HepG2 (cell line): ENCODE measurements at regions not wholly inside any gene's neighbourhood (a gene's known extent, or its start where the extent isn't known, plus 50 kb on each side); places are given as distances from the start of the nearest gene placed in this dataset.

Experiments used
- ATAC-seq: fragments of 200-7000 bp; cut with Tn5 transposase; 3 replicates; pipeline ENCODE4 v1.9.1; 2020; ENCODE audit warnings: mild to moderate bottlenecking, moderate library complexity
- BruUV-seq: library from RNA; stranded (reverse); fragments of 400-500 nt; replicated peaks from 2 replicates; lab custom pipeline; 2021; lab: Mats Ljungman, UMichigan
- CTCF ChIA-PET: fragments of 300-600 bp; formaldehyde crosslinking; extraction: SDS; loops from one replicate; lab custom pipeline; 2021; ENCODE audit warnings: low total read pairs, inconsistent platforms, low intra/inter-chr PET ratio; lab: Yijun Ruan, JAX
- POLR2A ChIA-PET: fragments of 350-600 bp; sonication (Branson Sonifier 250); formaldehyde crosslinking; loops from one replicate; lab custom pipeline; 2020; ENCODE audit warnings: antibody characterized with exemption, inconsistent platforms; lab: Yijun Ruan, JAX
- DNase-seq: peaks from one replicate; pipeline ENCODE4 v3.0.0-alpha.2; 2015; ENCODE audit warnings: low spot score
- FAIRE-seq: peaks from 3 replicates; lab custom pipeline; 2011; peaks lifted over from hg19 to GRCh38; lab: Jason Lieb, UNC
- H2AFZ ChIP-seq: one replicate; pipeline ENCODE4 v1.6.1; 2011; ENCODE audit warnings: low read length, inconsistent platforms
- H3K27ac ChIP-seq: fragments of 300-600 bp; 3 replicates; pipeline ENCODE4 v1.8.0; 2011; ENCODE audit warnings: mixed run types, mild to moderate bottlenecking, mixed read lengths, low read length, inconsistent platforms; ENCODE audit not compliant: insufficient read depth; ENCODE audit errors: extremely low read length
- H3K27me3 ChIP-seq, 2 experiments: fragments of 200-600 bp in 1 of 2; 2 replicates in 1 of 2; 3 replicates in 1 of 2; pipeline versions ENCODE4 v1.6.0 to v1.8.0; 2011; ENCODE audit warnings: low read length in 2 of 2, mild to moderate bottlenecking in 2 of 2, moderate library complexity in 2 of 2, inconsistent platforms in 1 of 2; ENCODE audit not compliant: insufficient read depth in 2 of 2, control insufficient read depth in 1 of 2
- H3K36me3 ChIP-seq, 2 experiments: fragments of 200-600 bp in 1 of 2; replicated peaks in 1 of 2; 2 replicates in 1 of 2; 3 replicates in 1 of 2; pipeline versions ENCODE4 v1.5.1 to v1.8.0; 2011; ENCODE audit warnings: low read length in 2 of 2, inconsistent platforms in 1 of 2; ENCODE audit not compliant: insufficient read depth in 2 of 2, control insufficient read depth in 1 of 2
- H3K4me1 ChIP-seq: 2 replicates; pipeline ENCODE4 v1.5.1; 2012; ENCODE audit warnings: low read length, inconsistent platforms; ENCODE audit not compliant: insufficient read depth
- H3K4me2 ChIP-seq: 2 replicates; pipeline ENCODE4 v1.6.0; 2011; ENCODE audit warnings: low read depth, low read length, inconsistent platforms
- H3K4me3 ChIP-seq, 3 experiments: fragments of 200-600 bp in 1 of 3; sonication (generic), shearing (Covaris generic) in 1 of 3; replicated peaks in 1 of 3; 2 replicates each; pipeline ENCODE4 v1.5.1; 2011 to 2016; ENCODE audit warnings: low read length in 3 of 3, inconsistent platforms in 2 of 3, low read depth in 2 of 3, mild to moderate bottlenecking in 2 of 3, control low read depth in 1 of 3, mixed read lengths in 1 of 3; ENCODE audit not compliant: insufficient read depth in 1 of 3
- H3K79me2 ChIP-seq: one replicate; pipeline ENCODE4 v1.6.1; 2011; ENCODE audit warnings: low read length, inconsistent platforms; ENCODE audit not compliant: insufficient read depth
- H3K9ac ChIP-seq: 2 replicates; pipeline ENCODE4 v1.6.0; 2011; ENCODE audit warnings: mild to moderate bottlenecking, low read depth, low read length, inconsistent platforms; ENCODE audit not compliant: insufficient read depth
- H3K9me3 ChIP-seq: 2 replicates; pipeline ENCODE4 v1.5.1; 2012; ENCODE audit warnings: mild to moderate bottlenecking, low read length
- H4K20me1 ChIP-seq: 2 replicates; pipeline ENCODE4 v1.6.0; 2011; ENCODE audit warnings: inconsistent platforms, mild to moderate bottlenecking, low read length, moderate library complexity; ENCODE audit not compliant: insufficient read depth
- ADNP ChIP-seq: sonication (generic); formaldehyde crosslinking; IDR thresholded peaks from 2 replicates; pipeline ENCODE4 v1.4.0; 2020; ENCODE audit warnings: missing genetic modification reagents
- CHD2 ChIP-seq: IDR thresholded peaks from 2 replicates; pipeline ENCODE4 v1.6.1; 2011; ENCODE audit warnings: low read depth, low read length, improper control_type of control experiment
- HNRNPH1 ChIP-seq: fragments of 200-400 bp; formaldehyde crosslinking; optimal IDR thresholded peaks from 2 replicates; pipeline ENCODE3; 2017; ENCODE audit warnings: mild to moderate bottlenecking, low read depth, low read length
- KDM2A ChIP-seq: sonication (generic); formaldehyde crosslinking; IDR thresholded peaks from 2 replicates; pipeline ENCODE4 v1.4.0; 2020; ENCODE audit warnings: low read depth, missing genetic modification reagents, borderline replicate concordance
- MIER2 ChIP-seq: IDR thresholded peaks from 2 replicates; pipeline ENCODE4 v1.6.1; 2016; ENCODE audit warnings: missing biosample characterization, missing genetic modification reagents
- NKX3-1 ChIP-seq: sonication (generic); formaldehyde crosslinking; IDR thresholded peaks from 2 replicates; pipeline ENCODE4 v1.5.0; 2020; ENCODE audit warnings: missing genetic modification reagents
- POGZ ChIP-seq: sonication (generic); formaldehyde crosslinking; IDR thresholded peaks from 2 replicates; pipeline ENCODE4 v1.4.0; 2020; ENCODE audit warnings: mild to moderate bottlenecking, missing genetic modification reagents
- WGBS: methylation state at CpG from one replicate; pipeline ENCODE4 v1.1.6; 2017; ENCODE audit warnings: low lambda C conversion rate; 5-methylcytosine and 5-hydroxymethylcytosine counted together
- in situ Hi-C: cut with HindIII; loops from 2 replicates; pipeline ENCODE4 v1.10.0; 2017; ENCODE audit warnings: low pct_unique_long_range_greater_than_20kb; ENCODE audit not compliant: extremely low pct_ligation_motif_present
- intact Hi-C: fragments of 100-400 bp; cut with micrococcal nuclease; formaldehyde crosslinking; loops from one replicate; pipeline ENCODE4 v1.10.0; 2022; ENCODE audit not compliant: unreplicated experiment
- TF ChIP-seq, protein P1 (sequence below): sonication (generic); formaldehyde crosslinking; conservative IDR thresholded peaks from 2 replicates; pipeline ENCODE4 v1.4.0; 2020; ENCODE audit warnings: missing genetic modification reagents
- TF ChIP-seq, protein P2 (sequence below): sonication (generic); formaldehyde crosslinking; IDR thresholded peaks from 2 replicates; pipeline ENCODE4 v1.4.0; 2020; ENCODE audit warnings: missing genetic modification reagents, borderline replicate concordance
- TF ChIP-seq, protein P3 (sequence below), 2 experiments: sonication (generic) in 1 of 2; formaldehyde crosslinking in 1 of 2; IDR thresholded peaks; 2 replicates each; pipeline versions ENCODE4 v1.4.0 to v1.6.1; 2016 to 2020; ENCODE audit warnings: borderline replicate concordance in 1 of 2, low read depth in 1 of 2, mild to moderate bottlenecking in 1 of 2, missing genetic modification reagents in 1 of 2
- TF ChIP-seq, protein P4 (sequence below): sonication (generic); formaldehyde crosslinking; IDR thresholded peaks from 2 replicates; pipeline ENCODE4 v1.4.0; 2020; ENCODE audit warnings: missing genetic modification reagents
- TF ChIP-seq, protein P5 (sequence below): sonication (generic); formaldehyde crosslinking; IDR thresholded peaks from 2 replicates; pipeline ENCODE4 v1.8.0; 2023; ENCODE audit warnings: mild to moderate bottlenecking, missing genetic modification reagents

DNA sequence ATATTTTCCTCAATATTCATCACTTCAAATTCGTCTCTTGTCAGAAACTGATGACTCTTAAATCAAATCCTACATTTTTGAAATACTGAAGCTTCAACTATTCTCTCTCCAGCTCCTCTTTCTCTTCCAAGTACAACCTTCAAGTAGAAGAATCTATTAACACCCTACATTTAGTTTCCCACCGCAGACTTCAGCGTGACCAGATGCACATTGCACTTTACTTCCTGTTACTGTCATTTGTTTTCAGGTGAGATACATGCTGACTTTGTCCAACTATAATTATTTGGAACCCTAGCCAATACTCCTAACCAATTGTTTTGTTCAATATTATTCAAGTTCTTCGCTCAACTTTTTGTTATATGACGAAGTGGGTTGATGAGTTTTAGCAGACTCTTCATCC is 116.0 kb downstream of the MRPL39 start:
- intact Hi-C loops (no loop called here), in situ Hi-C loops (no loop called here)
- Histone ChIP-seq H3K27me3 (no peaks in the 10 kb centered on the region), H3K4me3 (no peak overlapping the region), H3K9ac (no peak overlapping the region), H3K4me2 (no peak overlapping the region), H4K20me1 (no peaks in the 10 kb centered on the region), H3K36me3 (no peaks in the 10 kb centered on the region), H2AFZ (no peak overlapping the region), H3K79me2 (no peaks in the 10 kb centered on the region), H3K27ac (no peak overlapping the region), H3K4me1 (no peaks in the 10 kb centered on the region), H3K9me3 (peaks cover 85% of the 10 kb centered on the region)
- ATAC-seq = no peak
- FAIRE-seq = no peak
- no peak for DNase-seq
- no TSS peak for BruUV-seq
- ChIA-PET POLR2A (no interaction called here), CTCF (no interaction called here)
- WGBS = 25% methylated on average over 5 of the region's 5 CpGs
- TF ChIP-seq HNRNPH1 = no peak
- no peak for TF ChIP-seq MIER2 (CRISPR knock-in tag)
- TF ChIP-seq, protein P1, sequence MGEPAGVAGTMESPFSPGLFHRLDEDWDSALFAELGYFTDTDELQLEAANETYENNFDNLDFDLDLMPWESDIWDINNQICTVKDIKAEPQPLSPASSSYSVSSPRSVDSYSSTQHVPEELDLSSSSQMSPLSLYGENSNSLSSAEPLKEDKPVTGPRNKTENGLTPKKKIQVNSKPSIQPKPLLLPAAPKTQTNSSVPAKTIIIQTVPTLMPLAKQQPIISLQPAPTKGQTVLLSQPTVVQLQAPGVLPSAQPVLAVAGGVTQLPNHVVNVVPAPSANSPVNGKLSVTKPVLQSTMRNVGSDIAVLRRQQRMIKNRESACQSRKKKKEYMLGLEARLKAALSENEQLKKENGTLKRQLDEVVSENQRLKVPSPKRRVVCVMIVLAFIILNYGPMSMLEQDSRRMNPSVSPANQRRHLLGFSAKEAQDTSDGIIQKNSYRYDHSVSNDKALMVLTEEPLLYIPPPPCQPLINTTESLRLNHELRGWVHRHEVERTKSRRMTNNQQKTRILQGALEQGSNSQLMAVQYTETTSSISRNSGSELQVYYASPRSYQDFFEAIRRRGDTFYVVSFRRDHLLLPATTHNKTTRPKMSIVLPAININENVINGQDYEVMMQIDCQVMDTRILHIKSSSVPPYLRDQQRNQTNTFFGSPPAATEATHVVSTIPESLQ (CRISPR knock-in tag) = no peak
- no peak for TF ChIP-seq POGZ (CRISPR knock-in tag)
- TF ChIP-seq, protein P2, sequence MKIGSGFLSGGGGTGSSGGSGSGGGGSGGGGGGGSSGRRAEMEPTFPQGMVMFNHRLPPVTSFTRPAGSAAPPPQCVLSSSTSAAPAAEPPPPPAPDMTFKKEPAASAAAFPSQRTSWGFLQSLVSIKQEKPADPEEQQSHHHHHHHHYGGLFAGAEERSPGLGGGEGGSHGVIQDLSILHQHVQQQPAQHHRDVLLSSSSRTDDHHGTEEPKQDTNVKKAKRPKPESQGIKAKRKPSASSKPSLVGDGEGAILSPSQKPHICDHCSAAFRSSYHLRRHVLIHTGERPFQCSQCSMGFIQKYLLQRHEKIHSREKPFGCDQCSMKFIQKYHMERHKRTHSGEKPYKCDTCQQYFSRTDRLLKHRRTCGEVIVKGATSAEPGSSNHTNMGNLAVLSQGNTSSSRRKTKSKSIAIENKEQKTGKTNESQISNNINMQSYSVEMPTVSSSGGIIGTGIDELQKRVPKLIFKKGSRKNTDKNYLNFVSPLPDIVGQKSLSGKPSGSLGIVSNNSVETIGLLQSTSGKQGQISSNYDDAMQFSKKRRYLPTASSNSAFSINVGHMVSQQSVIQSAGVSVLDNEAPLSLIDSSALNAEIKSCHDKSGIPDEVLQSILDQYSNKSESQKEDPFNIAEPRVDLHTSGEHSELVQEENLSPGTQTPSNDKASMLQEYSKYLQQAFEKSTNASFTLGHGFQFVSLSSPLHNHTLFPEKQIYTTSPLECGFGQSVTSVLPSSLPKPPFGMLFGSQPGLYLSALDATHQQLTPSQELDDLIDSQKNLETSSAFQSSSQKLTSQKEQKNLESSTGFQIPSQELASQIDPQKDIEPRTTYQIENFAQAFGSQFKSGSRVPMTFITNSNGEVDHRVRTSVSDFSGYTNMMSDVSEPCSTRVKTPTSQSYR (CRISPR knock-in tag) = no peak
- no peak for TF ChIP-seq CHD2
- TF ChIP-seq, protein P3, sequence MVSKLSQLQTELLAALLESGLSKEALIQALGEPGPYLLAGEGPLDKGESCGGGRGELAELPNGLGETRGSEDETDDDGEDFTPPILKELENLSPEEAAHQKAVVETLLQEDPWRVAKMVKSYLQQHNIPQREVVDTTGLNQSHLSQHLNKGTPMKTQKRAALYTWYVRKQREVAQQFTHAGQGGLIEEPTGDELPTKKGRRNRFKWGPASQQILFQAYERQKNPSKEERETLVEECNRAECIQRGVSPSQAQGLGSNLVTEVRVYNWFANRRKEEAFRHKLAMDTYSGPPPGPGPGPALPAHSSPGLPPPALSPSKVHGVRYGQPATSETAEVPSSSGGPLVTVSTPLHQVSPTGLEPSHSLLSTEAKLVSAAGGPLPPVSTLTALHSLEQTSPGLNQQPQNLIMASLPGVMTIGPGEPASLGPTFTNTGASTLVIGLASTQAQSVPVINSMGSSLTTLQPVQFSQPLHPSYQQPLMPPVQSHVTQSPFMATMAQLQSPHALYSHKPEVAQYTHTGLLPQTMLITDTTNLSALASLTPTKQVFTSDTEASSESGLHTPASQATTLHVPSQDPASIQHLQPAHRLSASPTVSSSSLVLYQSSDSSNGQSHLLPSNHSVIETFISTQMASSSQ (IDR thresholded peaks at IDR 0.05; ENCODE audit: low read depth) = no peak
- TF ChIP-seq, protein P3 (CRISPR knock-in tag; IDR thresholded peaks at IDR 0.05; ENCODE audit: borderline replicate concordance) = no peak
- TF ChIP-seq KDM2A (CRISPR knock-in tag) = no peak
- no peak for TF ChIP-seq NKX3-1 (CRISPR knock-in tag)
- TF ChIP-seq, protein P4, sequence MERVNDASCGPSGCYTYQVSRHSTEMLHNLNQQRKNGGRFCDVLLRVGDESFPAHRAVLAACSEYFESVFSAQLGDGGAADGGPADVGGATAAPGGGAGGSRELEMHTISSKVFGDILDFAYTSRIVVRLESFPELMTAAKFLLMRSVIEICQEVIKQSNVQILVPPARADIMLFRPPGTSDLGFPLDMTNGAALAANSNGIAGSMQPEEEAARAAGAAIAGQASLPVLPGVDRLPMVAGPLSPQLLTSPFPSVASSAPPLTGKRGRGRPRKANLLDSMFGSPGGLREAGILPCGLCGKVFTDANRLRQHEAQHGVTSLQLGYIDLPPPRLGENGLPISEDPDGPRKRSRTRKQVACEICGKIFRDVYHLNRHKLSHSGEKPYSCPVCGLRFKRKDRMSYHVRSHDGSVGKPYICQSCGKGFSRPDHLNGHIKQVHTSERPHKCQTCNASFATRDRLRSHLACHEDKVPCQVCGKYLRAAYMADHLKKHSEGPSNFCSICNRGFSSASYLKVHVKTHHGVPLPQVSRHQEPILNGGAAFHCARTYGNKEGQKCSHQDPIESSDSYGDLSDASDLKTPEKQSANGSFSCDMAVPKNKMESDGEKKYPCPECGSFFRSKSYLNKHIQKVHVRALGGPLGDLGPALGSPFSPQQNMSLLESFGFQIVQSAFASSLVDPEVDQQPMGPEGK (CRISPR knock-in tag) = no peak
- no peak for TF ChIP-seq ADNP
- TF ChIP-seq, protein P5, sequence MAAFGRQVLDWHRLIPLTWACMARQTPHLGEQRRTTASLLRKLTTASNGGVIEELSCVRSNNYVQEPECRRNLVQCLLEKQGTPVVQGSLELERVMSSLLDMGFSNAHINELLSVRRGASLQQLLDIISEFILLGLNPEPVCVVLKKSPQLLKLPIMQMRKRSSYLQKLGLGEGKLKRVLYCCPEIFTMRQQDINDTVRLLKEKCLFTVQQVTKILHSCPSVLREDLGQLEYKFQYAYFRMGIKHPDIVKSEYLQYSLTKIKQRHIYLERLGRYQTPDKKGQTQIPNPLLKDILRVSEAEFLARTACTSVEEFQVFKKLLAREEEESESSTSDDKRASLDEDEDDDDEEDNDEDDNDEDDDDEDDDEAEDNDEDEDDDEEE (CRISPR knock-in tag) = no peak
